ENCODE measurements at regions not wholly inside any gene's neighbourhood (a gene's known extent, or its start where the extent isn't known, plus 50 kb on each side); places are given as distances from the start of the nearest gene placed in this dataset.

- TF ChIP-seq CTCF (IDR thresholded peaks at IDR 0.05) (no peak), POLR2A (IDR thresholded peaks at IDR 0.05) (no peak)
These were observed 715.0 kb downstream of the TFAP2A start for GRCh38 chr6:9699888-9700287.
